NCI-H82 treated with DMSO at 0.1 percent for 48 hours (cell line): ENCODE measurements at regions not wholly inside any gene's neighbourhood (a gene's known extent, or its start where the extent isn't known, plus 50 kb on each side); places are given as distances from the start of the nearest gene placed in this dataset.

ENCODE experiments used
- DNase-seq: peaks from one replicate; lab custom pipeline; 2025; ENCODE audit not compliant: unreplicated experiment; lab: John Stamatoyannopoulos, UW

GRCh38 chr4:38230121-38230801, 270.1 kb downstream of the PTTG2 start:
- DNase-seq = no peak

DNA sequence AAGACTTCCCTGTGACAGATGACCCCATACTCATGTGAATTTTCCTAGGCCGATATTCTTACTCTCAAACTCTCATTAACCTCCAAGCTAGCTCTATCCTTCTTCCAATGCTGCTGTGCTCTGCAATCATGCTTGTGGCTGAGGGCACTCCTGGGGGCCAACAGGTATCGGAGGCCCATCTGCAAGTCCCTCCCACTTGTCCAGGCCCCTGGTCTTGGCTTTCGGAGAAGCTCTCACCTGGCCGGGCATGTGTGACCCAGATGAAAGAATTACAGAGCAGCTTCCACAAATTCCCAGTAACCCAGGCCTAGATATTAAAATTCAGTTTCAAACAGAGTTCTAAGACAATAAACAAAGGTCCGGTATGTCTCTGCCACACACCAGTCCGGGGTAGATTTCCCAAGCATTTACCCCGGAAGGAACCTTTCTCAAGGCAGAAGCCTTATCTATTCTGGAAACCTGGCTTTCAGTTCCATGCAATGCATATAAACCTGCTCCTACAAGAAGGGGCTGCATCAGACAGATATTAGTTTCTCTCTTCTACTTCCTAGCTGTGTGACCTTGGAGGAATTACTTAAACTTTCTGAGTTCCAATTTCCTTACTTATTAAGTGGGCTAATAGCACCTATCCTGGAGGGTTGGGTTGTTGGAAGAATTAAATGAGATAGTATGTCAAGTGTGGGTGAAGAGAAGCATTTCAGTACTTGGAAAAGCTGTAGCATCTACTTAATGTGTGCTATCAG, 270.8 kb downstream of the PTTG2 start:
- DNase-seq = no peak

DNA sequence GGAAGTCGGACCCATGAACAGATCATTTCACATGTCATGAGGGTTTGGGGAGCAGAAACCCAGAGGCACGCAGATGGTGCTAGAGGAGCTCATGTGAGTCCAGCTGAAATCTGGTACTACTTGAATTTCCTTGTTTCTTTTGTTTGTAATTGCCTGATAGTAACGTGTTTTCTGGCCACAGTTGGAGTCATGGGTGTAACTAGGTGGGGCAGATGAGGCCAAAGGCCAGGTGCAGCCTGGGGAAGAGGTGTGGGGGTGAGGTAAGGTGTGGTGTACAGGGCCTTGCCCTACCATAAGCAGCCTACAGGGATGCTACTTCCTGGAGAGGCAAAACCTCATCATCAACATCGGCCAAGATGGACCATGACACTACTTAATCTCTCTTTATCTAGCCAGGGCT, 271.4 kb downstream of the PTTG2 start:
- DNase-seq = no peak

- no peak for DNase-seq
These were observed 272.5 kb downstream of the PTTG2 start for GRCh38 chr4:38232741-38233140.

GRCh38 chr4:38233727-38234480, 273.7 kb downstream of the PTTG2 start:
- no peak for DNase-seq

GRCh38 chr4:38235354-38235753, 275.2 kb downstream of the PTTG2 start:
- DNase-seq = no peak

DNA sequence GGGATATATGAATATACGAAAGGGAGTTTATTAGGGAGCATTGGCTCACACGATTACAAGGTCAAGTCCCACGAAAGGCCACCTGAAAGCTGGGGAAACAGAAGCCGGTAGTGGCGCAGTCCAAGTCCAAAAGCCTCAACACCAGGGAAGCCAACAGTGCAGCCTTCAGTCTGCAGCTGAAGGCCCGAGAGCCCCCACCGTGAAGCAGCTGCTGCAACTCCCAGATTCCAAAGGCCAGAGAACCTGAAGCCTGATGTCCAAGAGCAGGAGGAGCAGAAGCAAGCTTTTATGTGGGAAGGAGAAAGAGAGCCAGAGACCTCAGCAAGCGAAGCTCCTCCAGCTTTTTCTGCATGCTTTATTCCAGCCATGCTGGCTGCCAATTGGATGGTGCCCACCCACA, 275.8 kb downstream of the PTTG2 start:
- DNase-seq = no peak

DNA sequence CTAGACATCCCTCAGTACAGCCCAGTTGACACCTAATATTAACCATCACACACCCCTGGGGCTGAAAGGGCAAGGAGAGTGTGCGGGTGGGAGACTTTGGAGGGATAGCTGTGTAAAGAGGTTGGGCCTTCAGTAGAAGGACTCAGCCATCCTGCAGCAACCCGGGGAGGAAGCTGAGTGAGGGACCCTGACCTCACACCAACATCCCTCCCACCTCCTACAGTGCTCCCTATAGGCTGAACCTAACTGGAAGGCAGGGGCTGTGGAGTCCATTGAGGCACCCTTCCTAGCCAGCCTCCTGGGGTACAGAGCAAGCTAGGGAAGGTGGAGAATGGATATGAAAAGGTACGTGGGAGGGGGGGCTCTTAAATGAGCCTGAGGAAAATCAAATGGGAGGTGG, 276.3 kb downstream of the PTTG2 start:
- no peak for DNase-seq

- no peak for DNase-seq
These were observed 276.9 kb downstream of the PTTG2 start for GRCh38 chr4:38237139-38237538.

- DNase-seq = no peak
These were observed 281.3 kb downstream of the PTTG2 start for GRCh38 chr4:38241541-38241940.

- DNase-seq = no peak
These were observed 281.9 kb downstream of the PTTG2 start for GRCh38 chr4:38242101-38242500.

GRCh38 chr4:38242822-38243387, 282.7 kb downstream of the PTTG2 start:
- DNase-seq = no peak

DNA sequence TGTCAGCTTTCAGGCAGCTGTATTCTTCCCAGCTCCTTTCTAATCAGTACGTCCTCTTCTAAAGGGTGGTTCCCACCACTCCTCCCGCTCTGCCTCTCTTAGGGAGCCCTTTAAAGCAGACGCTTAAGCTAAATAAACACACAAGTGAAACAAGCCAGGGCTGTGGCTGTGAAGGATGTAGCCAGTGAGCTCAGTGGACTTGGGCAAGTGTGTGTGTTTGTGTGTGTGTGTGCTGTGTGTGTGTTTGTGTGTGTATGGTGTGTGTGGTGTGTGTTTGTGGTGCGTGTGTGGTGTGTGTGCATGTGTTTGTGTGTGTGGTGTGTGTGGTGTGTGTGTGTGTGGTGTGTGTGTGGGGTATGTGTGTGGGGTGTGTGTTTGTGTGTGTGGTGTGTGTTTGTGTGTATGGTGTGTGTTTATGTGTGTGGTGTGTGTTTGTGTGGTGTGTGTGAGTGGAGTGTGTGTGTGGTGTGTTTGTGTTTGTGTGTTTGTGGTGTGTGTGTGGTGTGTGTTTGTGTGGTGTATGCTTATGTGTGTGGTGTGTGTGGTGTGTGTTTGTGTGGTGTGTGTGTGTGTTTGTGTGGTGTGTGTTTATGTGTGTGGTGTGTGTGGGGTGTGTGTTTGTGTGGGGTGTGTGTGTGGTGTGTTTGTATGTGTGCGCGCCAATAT, 283.3 kb downstream of the PTTG2 start:
- no peak for DNase-seq

DNA sequence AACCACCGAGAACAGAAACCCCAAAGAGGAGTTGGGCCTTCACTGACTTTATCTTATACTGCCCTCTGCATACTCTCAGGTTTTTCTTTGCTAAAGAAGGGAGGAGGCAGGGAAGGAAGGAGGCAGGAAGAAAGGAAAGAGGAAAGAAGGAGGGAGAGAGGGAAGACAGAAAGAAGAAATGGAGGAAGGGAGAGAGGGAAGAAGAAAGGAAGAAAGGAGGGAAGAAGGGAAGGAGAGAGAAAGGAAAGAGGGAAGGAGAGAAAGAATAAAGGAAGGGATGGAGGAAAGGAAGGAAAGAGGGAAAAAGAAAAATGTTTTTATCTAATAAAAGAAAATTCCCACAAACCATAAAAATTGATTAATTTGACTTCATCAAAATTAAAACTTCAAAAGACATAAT, 294.6 kb downstream of the PTTG2 start:
- DNase-seq = no peak

GRCh38 chr4:38255572-38255971, 295.4 kb downstream of the PTTG2 start:
- no peak for DNase-seq

DNA sequence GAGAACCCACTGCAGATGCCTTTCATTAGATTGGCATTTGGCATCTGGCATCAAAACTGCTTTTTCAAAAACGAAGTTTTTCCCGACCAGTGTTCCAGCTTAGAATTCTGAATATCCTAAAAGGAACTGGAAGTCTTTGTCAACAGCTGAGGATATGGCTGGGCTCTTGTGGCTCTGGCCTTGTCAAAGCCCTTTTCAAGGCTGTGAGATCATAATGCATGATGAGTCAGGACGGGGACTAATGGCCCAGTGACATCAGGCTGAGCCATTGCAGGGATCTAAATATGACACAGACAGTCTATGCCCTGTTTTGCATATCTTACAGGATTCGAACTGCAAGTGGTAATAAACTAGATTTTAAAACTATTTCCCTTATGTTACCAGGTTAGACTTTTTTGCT, 306.4 kb downstream of the PTTG2 start:
- no peak for DNase-seq

DNA sequence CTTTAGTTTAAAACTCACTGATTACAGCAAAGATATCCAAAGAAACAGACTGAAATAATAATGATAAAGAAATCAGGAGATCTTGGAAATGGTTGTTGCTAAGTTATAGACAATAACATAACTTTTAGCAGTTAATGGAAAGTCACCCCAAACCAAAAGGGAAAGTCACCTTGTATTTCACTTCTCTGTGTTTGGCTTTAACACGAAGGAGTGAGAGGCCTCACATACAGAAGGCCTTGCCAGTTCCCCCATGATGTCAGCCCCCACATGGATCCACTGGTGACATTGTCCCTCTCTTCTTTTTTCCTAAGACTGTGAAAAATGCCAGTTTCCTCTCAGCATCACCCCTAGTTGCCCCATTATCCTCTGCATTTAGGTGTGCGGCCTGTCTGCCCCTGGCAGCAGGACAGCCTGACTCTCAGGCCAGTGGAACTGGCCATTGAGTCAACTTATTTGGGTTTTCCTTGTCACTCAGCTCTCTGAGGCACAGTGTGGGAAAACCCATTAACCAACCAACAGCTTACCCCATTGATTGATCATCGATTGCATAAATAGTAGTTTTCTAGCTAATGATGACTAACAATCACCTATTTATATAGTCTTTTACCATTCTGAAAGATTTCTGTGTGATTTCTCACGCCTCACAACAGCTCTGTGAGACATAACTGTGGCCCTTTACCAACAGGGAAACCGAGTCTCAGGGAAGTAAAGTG, 308.1 kb downstream of the PTTG2 start:
- no peak for DNase-seq

- DNase-seq = no peak
These were observed 308.6 kb downstream of the PTTG2 start for GRCh38 chr4:38268837-38269236.

GRCh38 chr4:38273407-38273806, 313.2 kb downstream of the PTTG2 start:
- DNase-seq = no peak

- no peak for DNase-seq
These were observed 315.3 kb downstream of the PTTG2 start for GRCh38 chr4:38275331-38276100.
